IMR-90 (cell line): ENCODE measurements at regions not wholly inside any gene's neighbourhood (a gene's known extent, or its start where the extent isn't known, plus 50 kb on each side); places are given as distances from the start of the nearest gene placed in this dataset.
"Not testable (repeated sequence)": the region's sequence is repeated elsewhere in the genome, so short reads cannot be mapped to it uniquely, and the experiment has no call there.

Experiments
- ATAC-seq: fragments of 200-7000 bp; cut with Tn5 transposase; 2 replicates; pipeline ENCODE4 v1.9.1; 2020; ENCODE audit warnings: low read depth, mild to moderate bottlenecking, moderate library complexity
- BruUV-seq: library from RNA; stranded (reverse); fragments of 400-500 nt; replicated peaks from 2 replicates; lab custom pipeline; 2021; lab: Mats Ljungman, UMichigan
- CTCF ChIA-PET: fragments of 300-600 bp; formaldehyde crosslinking; extraction: SDS; loops from one replicate; lab custom pipeline; 2021; ENCODE audit warnings: antibody characterized with exemption; lab: Yijun Ruan, JAX
- POLR2A ChIA-PET: fragments of 300-600 bp; sonication (Branson Sonifier 250); formaldehyde crosslinking; loops from one replicate; lab custom pipeline; 2022; ENCODE audit warnings: antibody characterized with exemption; ENCODE audit not compliant: unreplicated experiment; lab: Charles Lee
- DNase-seq: peaks from one replicate; pipeline ENCODE4 v3.0.0; 2013
- H2AFZ ChIP-seq: replicated peaks from 2 replicates; pipeline ENCODE3; 2013; ENCODE audit warnings: low read length, mild to moderate bottlenecking; ENCODE audit not compliant: poor library complexity
- H2AK5ac ChIP-seq: 2 replicates; pipeline ENCODE4 v1.6.1; 2013; ENCODE audit warnings: low read depth, low read length, inconsistent platforms
- H2AK9ac ChIP-seq: replicated peaks from 2 replicates; pipeline ENCODE3; 2013; ENCODE audit warnings: mild to moderate bottlenecking, low read depth, low read length, moderate library complexity; ENCODE audit not compliant: poor library complexity
- H2BK120ac ChIP-seq: 2 replicates; pipeline ENCODE4 v1.6.1; 2013; ENCODE audit warnings: low read depth, low read length, inconsistent platforms
- H2BK15ac ChIP-seq: 3 replicates; pipeline ENCODE4 v1.6.1; 2013; ENCODE audit warnings: low read depth, low read length, inconsistent platforms
- H2BK20ac ChIP-seq: 2 replicates; pipeline ENCODE4 v1.6.1; 2013; ENCODE audit warnings: low read depth, mild to moderate bottlenecking, inconsistent platforms, low read length, moderate library complexity
- H2BK5ac ChIP-seq: 2 replicates; pipeline ENCODE4 v1.6.1; 2013; ENCODE audit warnings: mild to moderate bottlenecking, low read depth, low read length, inconsistent platforms; ENCODE audit not compliant: poor library complexity, severe bottlenecking
- H3K14ac ChIP-seq: replicated peaks from 2 replicates; pipeline ENCODE4 v1.6.1; 2013; ENCODE audit warnings: low read depth, low read length, inconsistent platforms
- H3K18ac ChIP-seq: 2 replicates; pipeline ENCODE4 v1.6.1; 2013; ENCODE audit warnings: low read depth, low read length, control low read depth
- H3K23ac ChIP-seq: 2 replicates; pipeline ENCODE4 v1.6.1; 2013; ENCODE audit warnings: low read depth, low read length, inconsistent platforms
- H3K27ac ChIP-seq: 2 replicates; pipeline ENCODE4 v1.5.1; 2013; ENCODE audit warnings: mild to moderate bottlenecking, control low read depth, low read length; ENCODE audit not compliant: insufficient read depth
- H3K27me3 ChIP-seq: 2 replicates; pipeline ENCODE4 v1.6.1; 2013; ENCODE audit warnings: low read length; ENCODE audit not compliant: control insufficient read depth, insufficient read depth
- H3K36me3 ChIP-seq: 2 replicates; pipeline ENCODE4 v1.6.1; 2013; ENCODE audit warnings: low read length, mixed read lengths; ENCODE audit not compliant: control insufficient read depth, insufficient read depth
- H3K4ac ChIP-seq: 2 replicates; pipeline ENCODE4 v1.6.1; 2013; ENCODE audit warnings: low read depth, low read length, inconsistent platforms
- H3K4me1 ChIP-seq: 2 replicates; pipeline ENCODE4 v1.6.1; 2013; ENCODE audit warnings: low read length, mixed read lengths; ENCODE audit not compliant: control insufficient read depth, insufficient read depth
- H3K4me2 ChIP-seq: 2 replicates; pipeline ENCODE4 v1.6.1; 2013; ENCODE audit warnings: low read depth, mild to moderate bottlenecking, control low read depth, low read length, moderate library complexity
- H3K4me3 ChIP-seq: 2 replicates; pipeline ENCODE4 v1.5.1; 2013; ENCODE audit warnings: low read depth, mild to moderate bottlenecking, control low read depth, low read length, moderate library complexity; ENCODE audit not compliant: insufficient read depth
- H3K56ac ChIP-seq: 2 replicates; pipeline ENCODE4 v1.6.1; 2013; ENCODE audit warnings: low read length, inconsistent platforms; ENCODE audit not compliant: insufficient read depth; ENCODE audit errors: extremely low read depth
- H3K79me1 ChIP-seq, 2 experiments: 2 replicates each; pipeline ENCODE4 v1.6.1; 2013; ENCODE audit warnings: low read length in 2 of 2, inconsistent platforms in 1 of 2, low read depth in 1 of 2
- H3K9ac ChIP-seq: 2 replicates; pipeline ENCODE4 v1.6.1; 2013; ENCODE audit warnings: low read depth, low read length, control low read depth
- H3K9me1 ChIP-seq: 2 replicates; pipeline ENCODE4 v1.6.1; 2013; ENCODE audit warnings: low read length, inconsistent platforms; ENCODE audit not compliant: insufficient read depth
- H3K9me3 ChIP-seq: 2 replicates; pipeline ENCODE4 v1.6.1; 2013; ENCODE audit warnings: low read length; ENCODE audit not compliant: control insufficient read depth, insufficient read depth
- H4K20me1 ChIP-seq: 2 replicates; pipeline ENCODE4 v1.6.1; 2013; ENCODE audit warnings: low read length, inconsistent platforms; ENCODE audit not compliant: insufficient read depth
- H4K5ac ChIP-seq: 2 replicates; pipeline ENCODE4 v1.6.1; 2013; ENCODE audit warnings: mild to moderate bottlenecking, low read depth, low read length, control low read depth
- H4K8ac ChIP-seq, 2 experiments: 2 replicates each; pipeline ENCODE4 v1.6.1; 2013; ENCODE audit warnings: low read depth in 2 of 2, low read length in 2 of 2, control low read depth in 1 of 2, inconsistent platforms in 1 of 2
- H4K91ac ChIP-seq: 2 replicates; pipeline ENCODE4 v1.6.1; 2013; ENCODE audit warnings: low read depth, low read length, inconsistent platforms; ENCODE audit not compliant: insufficient read depth
- WGBS, 2 experiments: methylation state at CpG; one replicate each; pipeline versions ENCODE4 v1.1.5 to v1.1.7; 2013; ENCODE audit warnings: missing lambda C conversion rate in 2 of 2; ENCODE audit not compliant: insufficient read length in 1 of 2; ENCODE audit errors: extremely low coverage in 2 of 2; 5-methylcytosine and 5-hydroxymethylcytosine counted together
- dilution Hi-C: fragments of 300-500 bp; cut with HindIII; formaldehyde crosslinking; loops from one replicate; pipeline ENCODE4 v1.14.3; 2018; ENCODE audit warnings: low sequenced_read_pairs; ENCODE audit not compliant: unreplicated experiment
- in situ Hi-C: fragments of 300-500 bp; cut with MboI; formaldehyde crosslinking; loops from 3 replicates; pipeline ENCODE4 v1.14.3; 2019; ENCODE audit warnings: low sequenced_read_pairs, inconsistent platforms, mixed read lengths
- intact Hi-C: fragments of 100-400 bp; cut with micrococcal nuclease; formaldehyde crosslinking; loops from 2 replicates; pipeline ENCODE4 v1.10.0; 2022

- H4K91ac ChIP-seq, dilution Hi-C loops, H2BK20ac ChIP-seq, POLR2A ChIA-PET, DNase-seq, H4K8ac ChIP-seq, H2AK5ac ChIP-seq, H2BK120ac ChIP-seq, H3K27me3 ChIP-seq, H2BK5ac ChIP-seq, H3K4ac ChIP-seq, H3K36me3 ChIP-seq, intact Hi-C loops, H3K9ac ChIP-seq, H2BK15ac ChIP-seq, H3K56ac ChIP-seq, H3K4me1 ChIP-seq, H3K23ac ChIP-seq, BruUV-seq, H3K14ac ChIP-seq, H2AFZ ChIP-seq, H3K9me1 ChIP-seq, ATAC-seq, H3K4me3 ChIP-seq, H3K18ac ChIP-seq, H3K9me3 ChIP-seq, CTCF ChIA-PET, in situ Hi-C loops, H3K27ac ChIP-seq, H3K4me2 ChIP-seq, H4K5ac ChIP-seq, H2AK9ac ChIP-seq: not testable (repeated sequence)
- WGBS, 2 experiments = 96% methylated on average over 4 of the region's 6 CpGs; no CpG with 5 or more reads in 1 of the 2 experiments
- H4K20me1 ChIP-seq = peaks cover 52% of the 10 kb centered on the region
- H3K79me1 ChIP-seq = peaks cover 3 to 42% of the 10 kb centered on the region in 2 experiments
Observed at GRCh38 chr16:21503574-21503920, 95.8 kb upstream of the METTL9 start.

GRCh38 chr16:21503941-21504832, 95.2 kb upstream of the METTL9 start:
- POLR2A ChIA-PET, H3K9me3 ChIP-seq, H3K9ac ChIP-seq, H3K14ac ChIP-seq, H3K4me3 ChIP-seq, H2AK9ac ChIP-seq, intact Hi-C loops, H2BK120ac ChIP-seq, H4K91ac ChIP-seq, H3K27ac ChIP-seq, BruUV-seq, DNase-seq, H3K56ac ChIP-seq, H4K5ac ChIP-seq, H2BK20ac ChIP-seq, H2AFZ ChIP-seq, H3K4me1 ChIP-seq, dilution Hi-C loops, H2AK5ac ChIP-seq, H3K36me3 ChIP-seq, H2BK5ac ChIP-seq, H2BK15ac ChIP-seq, H3K27me3 ChIP-seq, H3K18ac ChIP-seq, H4K8ac ChIP-seq, H3K4ac ChIP-seq, ATAC-seq, in situ Hi-C loops, H3K4me2 ChIP-seq, CTCF ChIA-PET, H3K23ac ChIP-seq, H3K9me1 ChIP-seq: not testable (repeated sequence)
- Histone ChIP-seq H3K79me1 (peaks cover 6 to 48% of the 10 kb centered on the region in 2 experiments), H4K20me1 (peaks cover 59% of the 10 kb centered on the region)
- 97% methylated on average over 9 of the region's 17 CpGs; no CpG with 5 or more reads in 1 of the 2 experiments for WGBS, 2 experiments
